CD8-positive, alpha-beta memory T cell (primary cell): ENCODE measurements at regions not wholly inside any gene's neighbourhood (a gene's known extent, or its start where the extent isn't known, plus 50 kb on each side); places are given as distances from the start of the nearest gene placed in this dataset.
"Not testable (repeated sequence)": the region's sequence is repeated elsewhere in the genome, so short reads cannot be mapped to it uniquely, and the experiment has no call there.

ENCODE experiments used
- CTCF ChIA-PET: fragments of 350-600 bp; sonication (Branson Sonifier 250); formaldehyde crosslinking; loops from one replicate; lab custom pipeline; 2021; ENCODE audit warnings: antibody characterized with exemption; lab: Charles Lee
- POLR2A ChIA-PET: fragments of 350-600 bp; sonication (Branson Sonifier 250); formaldehyde crosslinking; loops from one replicate; lab custom pipeline; 2021; ENCODE audit warnings: antibody characterized with exemption; lab: Charles Lee
- DNase-seq, 5 donors: peaks; one replicate each; pipeline versions ENCODE4 v3.0.0 to v3.0.0-alpha.2; 2020 to 2022; ENCODE audit warnings: mixed read lengths in 1 of 5
- H3K27ac ChIP-seq: one replicate; pipeline ENCODE4 v1.7.0; 2013; ENCODE audit warnings: low read depth, mild to moderate bottlenecking, low read length, moderate library complexity
- H3K27me3 ChIP-seq: 2 replicates; pipeline ENCODE4 v1.7.0; 2013; ENCODE audit warnings: low read length, mild to moderate bottlenecking; ENCODE audit not compliant: insufficient read depth, poor library complexity, severe bottlenecking
- H3K36me3 ChIP-seq: 2 replicates; pipeline ENCODE4 v1.7.0; 2013; ENCODE audit warnings: mild to moderate bottlenecking, low read length, moderate library complexity; ENCODE audit not compliant: insufficient read depth
- H3K4me1 ChIP-seq: 2 replicates; pipeline ENCODE4 v1.7.0; 2013; ENCODE audit warnings: mild to moderate bottlenecking, low read length, moderate library complexity; ENCODE audit not compliant: insufficient read depth
- H3K4me3 ChIP-seq: 2 replicates; pipeline ENCODE4 v1.7.0; 2013; ENCODE audit warnings: mild to moderate bottlenecking, low read length
- H3K9me3 ChIP-seq: 2 replicates; pipeline ENCODE4 v1.7.0; 2013; ENCODE audit warnings: mild to moderate bottlenecking, low read length
- H3K27ac Mint-ChIP-seq, 8 donors: one replicate each; pipeline ENCODE4 v1.8.0; 2020 to 2021; ENCODE audit warnings: mixed read lengths in 8 of 8, mild to moderate bottlenecking in 6 of 8, inconsistent platforms in 3 of 8, moderate library complexity in 3 of 8
- H3K27me3 Mint-ChIP-seq, 2 donors: one replicate each; pipeline ENCODE4 v1.8.0; 2020 to 2021; ENCODE audit warnings: mixed read lengths in 2 of 2, mild to moderate bottlenecking in 1 of 2, moderate library complexity in 1 of 2
- H3K36me3 Mint-ChIP-seq, 3 donors: one replicate each; pipeline ENCODE4 v1.8.0; 2020 to 2021; ENCODE audit warnings: mixed read lengths in 3 of 3, inconsistent platforms in 1 of 3, mild to moderate bottlenecking in 1 of 3
- H3K4me1 Mint-ChIP-seq, 3 donors: one replicate each; pipeline ENCODE4 v1.8.0; 2020 to 2021; ENCODE audit warnings: mixed read lengths in 3 of 3, inconsistent platforms in 1 of 3, mild to moderate bottlenecking in 1 of 3
- H3K4me3 Mint-ChIP-seq, 7 donors: one replicate each; pipeline ENCODE4 v1.8.0; 2020 to 2021; ENCODE audit warnings: mixed read lengths in 7 of 7, mild to moderate bottlenecking in 6 of 7, moderate library complexity in 4 of 7, inconsistent platforms in 2 of 7
- H3K9me3 Mint-ChIP-seq, 5 donors: one replicate each; pipeline ENCODE4 v1.8.0; 2020 to 2022; ENCODE audit warnings: mixed read lengths in 5 of 5, mild to moderate bottlenecking in 3 of 5, moderate library complexity in 2 of 5, inconsistent platforms in 1 of 5

DNA sequence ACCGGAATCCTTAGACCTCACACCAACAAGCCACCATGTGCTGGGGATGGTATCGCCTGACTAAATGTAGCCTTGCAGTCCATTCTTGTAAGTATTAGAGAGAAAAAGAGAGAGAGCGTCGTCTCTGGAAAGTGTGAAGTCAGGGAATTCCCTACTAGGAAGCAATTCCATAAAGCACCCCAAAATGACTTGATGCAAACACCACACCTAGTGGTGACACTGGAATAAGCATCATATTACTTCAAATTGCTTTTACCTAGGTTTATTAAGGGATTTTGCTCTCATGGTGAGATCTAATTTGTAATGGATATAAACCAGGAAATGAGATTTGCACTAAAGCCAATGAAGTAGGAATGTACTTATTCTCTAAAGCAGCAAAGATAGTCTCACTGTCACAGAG is 111.4 kb upstream of the METTL9 start:
- H3K36me3 ChIP-seq, H3K27ac ChIP-seq, H3K4me1 ChIP-seq, H3K4me3 ChIP-seq, H3K4me3 Mint-ChIP-seq, POLR2A ChIA-PET, H3K36me3 Mint-ChIP-seq, H3K27me3 Mint-ChIP-seq, H3K27me3 ChIP-seq, DNase-seq, H3K9me3 ChIP-seq, CTCF ChIA-PET, H3K9me3 Mint-ChIP-seq: not testable (repeated sequence)
- Mint-ChIP-seq H3K4me1 (peaks cover 5 to 10% (median 6%) of the 10 kb centered on the region in 3 donors), H3K27ac (peak overlapping the region in 1 of 8 donors; percentile 6)

DNA sequence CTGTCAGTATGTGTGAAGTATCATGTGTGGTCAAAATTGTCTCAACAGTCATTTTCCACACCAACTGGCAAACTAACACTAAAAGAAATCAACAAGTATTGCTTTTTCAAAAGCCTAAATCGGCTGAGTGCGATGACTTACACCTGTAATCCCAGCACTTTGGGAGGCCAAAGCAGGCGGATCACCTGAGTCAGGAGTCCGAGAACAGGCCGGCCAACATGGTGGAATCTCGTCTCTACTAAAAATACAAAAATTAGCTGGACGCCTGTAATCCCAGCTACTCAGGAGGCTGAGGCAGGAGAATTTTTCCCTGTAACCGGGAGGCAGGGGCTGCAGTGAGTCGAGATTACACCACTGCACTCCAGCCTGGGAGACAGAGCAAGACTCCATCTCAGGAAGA is 100.3 kb upstream of the METTL9 start:
- H3K9me3 Mint-ChIP-seq, H3K27ac ChIP-seq, H3K27me3 ChIP-seq, POLR2A ChIA-PET, CTCF ChIA-PET, H3K36me3 Mint-ChIP-seq, H3K4me3 ChIP-seq, H3K27me3 Mint-ChIP-seq, H3K4me3 Mint-ChIP-seq, H3K4me1 ChIP-seq, H3K27ac Mint-ChIP-seq, H3K9me3 ChIP-seq, H3K36me3 ChIP-seq: not testable (repeated sequence)
- peaks cover 3 to 15% (median 7%) of the 10 kb centered on the region in 3 donors for H3K4me1 Mint-ChIP-seq
- DNase-seq = peak in 1 of 5 donors; percentile 0

DNA sequence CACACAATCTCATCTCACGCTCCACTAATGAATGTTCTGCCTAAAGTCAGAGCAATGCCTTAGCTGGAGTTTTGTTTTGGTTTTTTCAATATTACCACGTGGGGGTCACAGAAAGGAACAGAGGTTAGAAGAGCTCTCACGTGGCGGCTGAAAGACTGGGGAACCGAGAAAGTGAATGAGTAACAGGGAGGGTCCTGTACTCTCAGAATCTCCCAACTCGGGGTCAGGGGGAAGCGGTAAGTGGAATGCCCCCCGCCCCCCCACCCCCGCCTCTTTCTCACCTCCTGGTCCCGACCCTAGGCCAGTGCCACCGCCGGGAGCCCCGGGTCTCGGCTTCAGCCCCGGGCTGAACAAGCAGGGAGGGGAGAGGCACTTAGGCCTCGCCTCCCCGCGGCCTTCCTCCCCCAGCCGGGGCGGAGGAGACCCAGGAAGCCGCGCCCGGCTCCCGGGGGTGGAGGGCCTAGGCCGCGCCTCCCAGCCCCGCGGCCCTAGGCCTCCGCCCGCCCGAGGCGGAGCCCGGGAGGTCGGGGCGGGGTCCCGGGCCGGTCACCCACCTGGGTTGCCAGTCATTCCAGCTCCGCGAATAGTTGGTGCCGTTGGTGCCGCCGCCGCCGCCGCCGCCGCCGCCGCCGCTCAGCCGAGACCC is 98.0 kb upstream of the METTL9 start:
- H3K4me1 ChIP-seq, POLR2A ChIA-PET, H3K36me3 ChIP-seq, H3K27me3 Mint-ChIP-seq, H3K36me3 Mint-ChIP-seq, H3K9me3 ChIP-seq, H3K27ac ChIP-seq, H3K27me3 ChIP-seq, H3K9me3 Mint-ChIP-seq, H3K4me3 ChIP-seq: not testable (repeated sequence)
- CTCF ChIA-PET = interaction anchor here (1.9 kb wide), 1 partner anchor 19 kb away, joined by 7 read pairs; no protein-coding TSS in a partner anchor
- DNase-seq = peak; percentile 57 to 85 (median 80)
- Mint-ChIP-seq H3K4me1 (peaks cover 6 to 17% (median 11%) of the 10 kb centered on the region in 3 donors), H3K4me3 (peak overlapping the region; percentile 87 to 96 (median 91)), H3K27ac (peak overlapping the region; percentile 90 to 96 (median 92))

DNA sequence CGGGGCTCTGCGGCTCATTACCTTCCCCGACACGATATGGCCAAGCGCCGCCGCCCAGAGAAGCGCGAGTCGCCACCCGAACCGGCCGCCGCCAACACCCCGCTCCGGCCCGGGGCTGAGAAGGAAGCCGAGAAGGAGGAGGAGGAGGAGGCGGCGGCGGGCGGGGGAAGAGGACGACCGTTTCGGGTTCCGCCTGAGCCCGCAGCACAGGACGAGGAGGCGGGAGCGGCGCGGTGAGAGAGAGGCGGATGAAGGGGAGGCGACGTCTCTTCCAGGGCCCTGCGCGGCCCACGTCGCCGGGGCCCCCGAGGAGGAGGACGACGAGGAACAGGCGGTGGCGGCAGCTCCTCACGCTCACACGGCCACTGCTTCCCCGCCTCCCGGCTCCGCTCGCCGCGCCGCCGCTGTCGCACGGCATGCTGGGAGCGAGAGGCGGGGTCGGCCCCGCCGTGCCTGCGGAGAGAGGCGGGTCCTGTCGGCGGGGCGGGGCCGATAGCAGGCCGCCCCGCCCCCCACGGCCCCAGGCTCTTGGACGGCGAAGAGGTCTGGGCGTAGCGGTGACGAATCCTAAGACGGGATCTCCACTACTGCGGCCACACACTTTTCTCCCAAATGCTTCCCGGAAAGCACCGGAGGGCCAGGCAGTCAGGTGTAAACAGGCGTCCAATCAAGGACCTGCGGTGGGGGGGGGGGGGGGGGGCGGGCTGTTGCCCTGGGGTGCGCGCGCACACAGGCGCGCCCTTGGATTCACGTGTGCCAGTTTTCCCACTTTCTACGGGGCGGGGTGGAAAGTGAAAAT is 97.3 kb upstream of the METTL9 start:
- H3K4me3 ChIP-seq = peak overlapping the region; percentile 66
- H3K27ac Mint-ChIP-seq = peak overlapping the region; percentile 84 to 94 (median 91)
- CTCF ChIA-PET = interaction anchor here (1.1 to 1.9 kb wide), 2 partner anchors 18 to 20 kb away, joined by 3 to 7 read pairs; no protein-coding TSS in a partner anchor
- peak overlapping the region; percentile 83 to 96 (median 90) for H3K4me3 Mint-ChIP-seq
- H3K27ac ChIP-seq = peak overlapping the region; percentile 67
- DNase-seq = peak; percentile 79 to 97 (median 94)
- peaks cover 0 to 10% (median 0%) of the 10 kb centered on the region in 3 donors for H3K36me3 Mint-ChIP-seq
- H3K36me3 ChIP-seq = no peaks in the 10 kb centered on the region
- peaks cover 13 to 24% (median 19%) of the 10 kb centered on the region in 3 donors for H3K4me1 Mint-ChIP-seq
- POLR2A ChIA-PET = no interaction called here
- peaks cover 10% of the 10 kb centered on the region for H3K4me1 ChIP-seq
- H3K9me3 ChIP-seq = no peaks in the 10 kb centered on the region
- no peaks in the 10 kb centered on the region for H3K9me3 Mint-ChIP-seq
- H3K27me3 ChIP-seq = no peaks in the 10 kb centered on the region
- no peaks in the 10 kb centered on the region for H3K27me3 Mint-ChIP-seq

DNA sequence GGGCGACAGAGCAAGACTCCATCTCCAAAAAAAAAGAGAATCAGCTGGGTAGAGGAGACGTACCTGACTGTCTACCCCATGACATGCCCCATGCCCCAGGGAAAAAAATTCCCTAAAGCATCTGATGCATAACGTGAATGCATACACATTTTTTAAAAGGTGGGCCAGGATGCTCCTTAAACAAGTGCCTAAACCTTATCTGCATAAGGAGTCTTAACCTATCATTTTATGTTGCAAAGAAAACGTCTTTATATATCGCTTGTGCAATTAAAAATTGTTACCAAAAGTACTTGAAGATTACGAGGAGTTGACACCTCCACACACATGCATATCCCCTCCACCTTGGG is 95.8 kb upstream of the METTL9 start:
- H3K27me3 Mint-ChIP-seq, H3K36me3 ChIP-seq, H3K27me3 ChIP-seq, DNase-seq, H3K9me3 Mint-ChIP-seq, POLR2A ChIA-PET, H3K4me3 ChIP-seq, H3K27ac ChIP-seq, H3K9me3 ChIP-seq: not testable (repeated sequence)
- H3K4me3 Mint-ChIP-seq = peak overlapping the region; percentile 43 to 84 (median 72)
- peaks cover 28 to 39% (median 31%) of the 10 kb centered on the region in 3 donors for H3K4me1 Mint-ChIP-seq
- peaks cover 19% of the 10 kb centered on the region for H3K4me1 ChIP-seq
- H3K27ac Mint-ChIP-seq = peak overlapping the region in 7 of 8 donors; percentile 27 to 93 (median 83)
- H3K36me3 Mint-ChIP-seq = peaks cover 0 to 17% (median 0%) of the 10 kb centered on the region in 3 donors
- CTCF ChIA-PET = interaction anchor here (1.9 kb wide), 1 partner anchor 16 kb away, joined by 7 read pairs; no protein-coding TSS in a partner anchor

DNA sequence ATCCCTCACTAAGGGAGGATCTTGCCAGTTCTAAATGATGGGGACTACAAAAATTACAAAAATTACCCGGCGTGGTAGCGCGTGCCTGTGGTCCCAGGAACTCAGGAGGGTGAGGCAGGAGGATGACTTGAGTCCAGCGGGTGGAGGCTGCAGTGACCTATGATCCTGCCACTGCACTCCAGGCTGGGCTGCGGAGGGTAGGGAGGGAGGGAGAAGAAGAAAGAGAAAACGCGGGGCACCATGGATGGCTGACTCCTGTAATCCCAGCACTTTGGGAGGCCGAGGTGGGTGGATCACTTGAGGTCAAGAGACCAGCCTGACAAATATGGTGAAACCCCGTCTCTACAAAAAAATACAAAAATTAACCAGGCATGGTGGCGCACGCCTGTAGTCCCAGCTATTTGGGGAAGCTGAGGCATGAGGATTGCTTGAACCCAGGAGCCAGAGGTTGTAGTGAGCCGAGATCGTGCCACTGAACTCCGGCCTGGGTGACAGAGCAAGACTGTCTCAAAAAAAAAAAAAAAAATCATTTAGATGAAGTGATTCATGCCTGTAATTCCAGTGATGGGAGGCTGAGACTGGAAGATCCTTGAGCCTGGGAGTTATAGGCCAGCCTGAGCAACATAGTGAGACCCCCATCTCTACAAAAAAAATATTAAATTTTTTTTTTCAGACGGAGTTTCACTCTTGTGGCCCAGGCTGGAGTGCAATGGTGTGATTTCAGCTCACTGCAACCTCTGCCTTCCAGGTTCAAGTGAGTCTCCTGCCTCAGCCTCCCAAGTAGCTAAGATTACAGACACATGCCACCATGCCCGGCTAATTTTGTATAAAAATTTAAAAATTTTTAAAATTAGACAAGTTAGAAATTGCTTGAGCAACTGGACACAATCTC is 95.2 kb upstream of the METTL9 start:
- peak overlapping the region in 7 of 8 donors; percentile 68 to 93 (median 83) for H3K27ac Mint-ChIP-seq
- H3K27ac ChIP-seq, H3K36me3 ChIP-seq, H3K9me3 ChIP-seq, H3K9me3 Mint-ChIP-seq, POLR2A ChIA-PET, CTCF ChIA-PET, H3K27me3 ChIP-seq, H3K27me3 Mint-ChIP-seq, H3K4me3 ChIP-seq: not testable (repeated sequence)
- peaks cover 0 to 23% (median 0%) of the 10 kb centered on the region in 3 donors for H3K36me3 Mint-ChIP-seq
- peak in 1 of 5 donors; percentile 45 for DNase-seq
- peaks cover 19% of the 10 kb centered on the region for H3K4me1 ChIP-seq
- peaks cover 35 to 46% (median 36%) of the 10 kb centered on the region in 3 donors for H3K4me1 Mint-ChIP-seq
- H3K4me3 Mint-ChIP-seq = peak overlapping the region; percentile 43 to 84 (median 72)

DNA sequence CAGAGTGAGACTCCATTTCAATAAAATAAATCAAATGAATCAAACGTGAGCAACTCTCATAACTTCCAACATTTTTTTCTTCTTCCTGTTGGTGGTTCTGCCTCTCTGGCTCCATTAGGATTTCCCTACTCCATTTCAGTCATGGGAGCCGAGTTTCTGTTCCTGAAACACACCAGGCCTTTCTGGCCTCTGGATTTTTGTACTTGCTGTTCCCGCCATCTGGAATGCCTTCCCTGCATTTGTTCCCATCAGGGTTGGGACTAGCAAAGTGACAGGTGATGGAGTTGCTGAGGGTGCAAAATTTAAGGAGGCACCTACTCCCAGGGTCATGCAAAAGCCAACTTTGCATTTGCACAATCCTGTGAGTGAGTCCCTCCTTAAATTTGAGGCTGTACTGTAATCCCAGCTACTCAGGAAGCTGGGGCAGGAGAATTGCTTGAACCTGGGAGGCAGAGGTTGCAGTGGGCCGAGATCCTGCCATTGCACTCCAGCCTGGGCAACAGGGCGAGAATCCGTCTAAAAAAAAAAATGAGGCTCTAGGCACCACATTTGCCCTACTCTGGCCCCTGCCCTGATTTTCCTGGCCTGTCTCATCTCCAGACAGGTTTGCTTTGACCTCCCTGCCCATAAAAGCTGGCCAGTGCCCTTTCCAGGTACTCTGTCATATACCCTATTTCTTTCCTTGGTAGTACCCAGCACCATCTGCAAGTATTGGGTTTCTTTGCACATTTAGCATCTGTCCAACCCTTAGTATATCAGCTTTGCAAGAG is 93.4 kb upstream of the METTL9 start:
- H3K27ac ChIP-seq, H3K36me3 ChIP-seq, H3K9me3 ChIP-seq, CTCF ChIA-PET, H3K4me3 ChIP-seq, POLR2A ChIA-PET, H3K9me3 Mint-ChIP-seq, H3K27me3 ChIP-seq, H3K27me3 Mint-ChIP-seq: not testable (repeated sequence)
- peak in 1 of 5 donors; percentile 26 for DNase-seq
- H3K4me1 ChIP-seq = peaks cover 19% of the 10 kb centered on the region
- Mint-ChIP-seq H3K36me3 (peaks cover 0 to 38% (median 0%) of the 10 kb centered on the region in 3 donors), H3K4me1 (peaks cover 41 to 63% (median 48%) of the 10 kb centered on the region in 3 donors), H3K4me3 (peak overlapping the region; percentile 27 to 94 (median 84)), H3K27ac (peak overlapping the region; percentile 35 to 98 (median 94))
